RWPE2 (cell line): ENCODE measurements at regions not wholly inside any gene's neighbourhood (a gene's known extent, or its start where the extent isn't known, plus 50 kb on each side); places are given as distances from the start of the nearest gene placed in this dataset.

Experiments used
- ATAC-seq: fragments of 200-7000 bp; cut with Tn5 transposase; 3 replicates; pipeline ENCODE4 v1.9.1; 2021; ENCODE audit warnings: low read depth
- DNase-seq: peaks from one replicate; pipeline ENCODE4 v3.0.0-alpha.2; 2020; ENCODE audit warnings: low spot score
- H3K27ac ChIP-seq: fragments of 450-650 bp; 2 replicates; pipeline ENCODE4 v1.5.1; 2017; ENCODE audit warnings: mild to moderate bottlenecking; ENCODE audit not compliant: poor library complexity, severe bottlenecking
- H3K27me3 ChIP-seq: fragments of 250-450 bp; sonication (Bioruptor Pico); 2 replicates; pipeline ENCODE4 v1.5.1; 2021; ENCODE audit warnings: mild to moderate bottlenecking, moderate library complexity; ENCODE audit not compliant: insufficient read depth, poor library complexity, severe bottlenecking
- H3K36me3 ChIP-seq: fragments of 250-450 bp; sonication (Bioruptor Pico); 2 replicates; pipeline ENCODE4 v1.5.1; 2020; ENCODE audit warnings: low read depth, mild to moderate bottlenecking, moderate library complexity
- H3K4me1 ChIP-seq: fragments of 250-450 bp; sonication (Bioruptor Pico); 2 replicates; pipeline ENCODE4 v1.5.1; 2021; ENCODE audit warnings: mild to moderate bottlenecking, moderate library complexity; ENCODE audit not compliant: insufficient read depth, poor library complexity, severe bottlenecking
- H3K4me3 ChIP-seq: fragments of 250-450 bp; sonication (Bioruptor Pico); 2 replicates; pipeline ENCODE4 v1.5.1; 2021; ENCODE audit warnings: mild to moderate bottlenecking, moderate library complexity; ENCODE audit not compliant: severe bottlenecking
- H3K9me3 ChIP-seq: fragments of 250-450 bp; sonication (Bioruptor Pico); 2 replicates; pipeline ENCODE4 v1.5.1; 2021; ENCODE audit warnings: mild to moderate bottlenecking, moderate library complexity; ENCODE audit not compliant: severe bottlenecking
- TF ChIP-seq, protein P1 (sequence below): fragments of 450-650 bp; IDR thresholded peaks from one replicate; pipeline ENCODE4 v1.5.1; 2017; ENCODE audit warnings: mild to moderate bottlenecking, moderate library complexity; ENCODE audit not compliant: poor library complexity, severe bottlenecking

DNA sequence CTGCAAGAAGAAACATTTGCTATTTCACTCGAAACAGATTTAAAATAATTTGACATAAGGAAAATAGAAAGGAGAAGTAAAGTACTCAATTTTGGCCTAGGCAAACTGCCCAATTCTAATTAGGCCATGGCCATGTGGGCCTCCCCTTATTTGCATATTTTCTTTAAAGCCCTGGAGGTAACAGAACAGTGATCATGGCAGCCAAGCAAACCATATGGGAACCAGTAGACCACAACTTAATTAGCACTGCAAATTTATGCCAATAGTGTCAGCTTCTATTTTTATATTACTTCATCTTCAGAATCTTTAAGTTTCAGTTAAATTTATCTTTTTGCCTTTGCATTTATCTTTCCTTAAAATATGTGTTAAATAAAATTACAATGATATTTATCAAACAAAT lies 63.3 kb upstream of the THSD7A start:
- no peaks in the 10 kb centered on the region for H3K4me1 ChIP-seq
- ATAC-seq (no peak), DNase-seq (no peak)
- no peaks in the 10 kb centered on the region for H3K9me3 ChIP-seq
- H3K4me3 ChIP-seq = no peak overlapping the region
- H3K27me3 ChIP-seq = no peaks in the 10 kb centered on the region
- no peak overlapping the region for H3K27ac ChIP-seq
- no peaks in the 10 kb centered on the region for H3K36me3 ChIP-seq
- TF ChIP-seq, protein P1, sequence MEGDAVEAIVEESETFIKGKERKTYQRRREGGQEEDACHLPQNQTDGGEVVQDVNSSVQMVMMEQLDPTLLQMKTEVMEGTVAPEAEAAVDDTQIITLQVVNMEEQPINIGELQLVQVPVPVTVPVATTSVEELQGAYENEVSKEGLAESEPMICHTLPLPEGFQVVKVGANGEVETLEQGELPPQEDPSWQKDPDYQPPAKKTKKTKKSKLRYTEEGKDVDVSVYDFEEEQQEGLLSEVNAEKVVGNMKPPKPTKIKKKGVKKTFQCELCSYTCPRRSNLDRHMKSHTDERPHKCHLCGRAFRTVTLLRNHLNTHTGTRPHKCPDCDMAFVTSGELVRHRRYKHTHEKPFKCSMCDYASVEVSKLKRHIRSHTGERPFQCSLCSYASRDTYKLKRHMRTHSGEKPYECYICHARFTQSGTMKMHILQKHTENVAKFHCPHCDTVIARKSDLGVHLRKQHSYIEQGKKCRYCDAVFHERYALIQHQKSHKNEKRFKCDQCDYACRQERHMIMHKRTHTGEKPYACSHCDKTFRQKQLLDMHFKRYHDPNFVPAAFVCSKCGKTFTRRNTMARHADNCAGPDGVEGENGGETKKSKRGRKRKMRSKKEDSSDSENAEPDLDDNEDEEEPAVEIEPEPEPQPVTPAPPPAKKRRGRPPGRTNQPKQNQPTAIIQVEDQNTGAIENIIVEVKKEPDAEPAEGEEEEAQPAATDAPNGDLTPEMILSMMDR = no peak

DNA sequence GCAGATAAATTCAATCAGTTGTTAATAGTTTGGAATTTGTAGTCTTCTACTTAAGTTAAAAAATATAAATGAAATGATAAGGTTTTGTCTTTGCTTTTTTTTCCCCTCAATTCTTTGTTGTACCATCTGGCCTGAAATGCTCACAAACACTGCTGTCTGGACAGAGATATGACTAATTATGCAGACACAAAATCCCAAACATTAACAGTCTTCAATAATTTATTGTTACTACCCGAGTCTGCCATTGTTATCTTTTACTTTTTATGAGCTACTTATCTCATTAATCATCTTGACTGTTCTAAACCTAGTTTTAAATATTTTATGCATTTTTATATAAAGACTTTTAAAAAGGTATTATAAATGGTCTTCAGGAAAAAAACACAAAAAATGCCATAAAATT lies 64.7 kb upstream of the THSD7A start:
- Histone ChIP-seq H3K36me3 (no peaks in the 10 kb centered on the region), H3K27ac (no peak overlapping the region), H3K4me3 (no peak overlapping the region), H3K9me3 (no peaks in the 10 kb centered on the region), H3K4me1 (no peaks in the 10 kb centered on the region), H3K27me3 (no peaks in the 10 kb centered on the region)
- TF ChIP-seq, protein P1 = no peak
- no peak for ATAC-seq
- DNase-seq = no peak

DNA sequence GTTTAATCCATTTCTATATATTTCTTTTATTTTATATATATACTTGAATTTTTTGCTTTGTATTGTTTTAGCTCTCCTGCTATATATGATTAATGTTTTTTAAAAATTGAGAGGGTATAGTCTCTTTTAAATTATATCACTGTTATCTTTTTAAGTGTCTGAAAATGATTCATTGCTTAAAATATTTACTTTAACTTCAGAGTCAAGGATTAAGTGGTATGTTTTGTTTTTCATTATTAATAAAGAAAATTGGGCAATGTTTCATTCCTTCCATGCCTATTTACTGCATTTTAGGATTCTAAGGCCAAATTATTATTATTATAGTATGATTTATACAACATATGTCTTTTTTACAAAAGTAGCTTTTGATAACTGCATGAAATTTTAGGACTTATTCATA lies 67.2 kb upstream of the THSD7A start:
- Histone ChIP-seq H3K27me3 (no peaks in the 10 kb centered on the region), H3K36me3 (no peaks in the 10 kb centered on the region), H3K27ac (no peak overlapping the region), H3K4me3 (no peak overlapping the region), H3K9me3 (no peaks in the 10 kb centered on the region), H3K4me1 (no peaks in the 10 kb centered on the region)
- TF ChIP-seq, protein P1 = no peak
- ATAC-seq (no peak), DNase-seq (no peak)

DNA sequence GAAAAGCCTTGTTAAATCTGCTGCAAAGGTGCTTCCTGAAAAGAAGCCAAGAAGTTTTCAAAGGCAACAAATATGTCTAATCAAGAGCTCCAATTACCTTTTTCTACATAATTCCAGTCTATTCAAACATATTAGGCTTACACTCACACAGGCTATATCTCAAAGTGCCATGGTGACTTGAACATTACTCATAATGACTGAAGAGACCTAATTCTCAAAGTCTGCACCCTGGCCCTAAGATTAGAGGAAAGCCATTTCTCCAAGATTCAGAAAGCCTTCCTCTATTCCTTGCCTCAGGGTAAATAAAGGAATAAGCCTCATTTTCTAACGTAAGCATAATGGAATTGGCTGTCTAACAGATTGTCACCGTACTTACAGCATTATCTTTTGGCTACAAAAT lies 78.3 kb upstream of the THSD7A start:
- no peak for DNase-seq
- no peaks in the 10 kb centered on the region for H3K4me1 ChIP-seq
- TF ChIP-seq, protein P1 = no peak

DNA sequence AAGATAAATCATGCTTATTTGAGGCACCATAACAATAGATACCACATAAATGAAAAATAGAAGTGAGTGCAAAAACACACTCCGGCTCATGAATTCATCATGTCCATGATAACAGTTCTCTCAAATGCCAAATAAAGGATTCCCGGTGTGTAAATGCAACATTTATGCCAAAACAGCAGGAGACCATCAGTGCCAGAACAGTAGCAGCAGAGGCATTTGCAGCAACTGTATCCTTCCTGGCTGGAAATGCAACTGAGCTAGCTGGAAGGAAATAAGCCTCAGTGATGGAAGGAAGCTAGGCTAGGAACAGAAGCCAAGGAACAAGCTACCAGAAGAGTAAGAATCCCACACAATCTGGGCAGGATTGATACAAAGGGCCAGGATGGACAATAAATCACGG lies 79.9 kb upstream of the THSD7A start:
- no peaks in the 10 kb centered on the region for H3K4me1 ChIP-seq
- no peak overlapping the region for H3K4me3 ChIP-seq
- ATAC-seq = no peak
- no peaks in the 10 kb centered on the region for H3K9me3 ChIP-seq
- H3K27ac ChIP-seq = no peak overlapping the region
- no peaks in the 10 kb centered on the region for H3K27me3 ChIP-seq
- no peak for DNase-seq
- TF ChIP-seq, protein P1 = no peak
- no peaks in the 10 kb centered on the region for H3K36me3 ChIP-seq

More for the DNA sequence above, 78.3 kb upstream of the THSD7A start:
- no peaks in the 10 kb centered on the region for H3K36me3 ChIP-seq
- H3K9me3 ChIP-seq = no peaks in the 10 kb centered on the region
- H3K27me3 ChIP-seq = no peaks in the 10 kb centered on the region
- no peak for ATAC-seq
- H3K27ac ChIP-seq = no peak overlapping the region
- H3K4me3 ChIP-seq = no peak overlapping the region
